Breast epithelium (tissue), 3 donors: ENCODE measurements at regions not wholly inside any gene's neighbourhood (a gene's known extent, or its start where the extent isn't known, plus 50 kb on each side); places are given as distances from the start of the nearest gene placed in this dataset.
"Not testable (repeated sequence)": the region's sequence is repeated elsewhere in the genome, so short reads cannot be mapped to it uniquely, and the experiment has no call there.

Experiments
- CTCF ChIP-seq, 3 donors: fragments of 450-650 bp; IDR thresholded peaks; one replicate each; pipeline ENCODE4 v1.5.1; 2016 to 2017; ENCODE audit warnings: antibody characterized with exemption in 3 of 3, mild to moderate bottlenecking in 3 of 3, moderate library complexity in 3 of 3
- POLR2A ChIP-seq: fragments of 450-650 bp; IDR thresholded peaks from one replicate; pipeline ENCODE4 v1.6.1; 2016; ENCODE audit warnings: antibody characterized with exemption, mild to moderate bottlenecking, moderate library complexity
- POLR2AphosphoS5 ChIP-seq, 3 donors: sonication (generic); formaldehyde crosslinking; IDR thresholded peaks; one replicate each; pipeline ENCODE4 v1.6.1; 2017; ENCODE audit warnings: antibody characterized with exemption in 3 of 3

- TF ChIP-seq POLR2A; CTCF (IDR thresholded peaks at IDR 0.05); POLR2AphosphoS5 (IDR thresholded peaks at IDR 0.05): not testable (repeated sequence)
These were observed 51.4 kb upstream of the GRID2 start for GRCh38 chr4:92252358-92252757.
